GM19438 (cell line): ENCODE measurements at regions not wholly inside any gene's neighbourhood (a gene's known extent, or its start where the extent isn't known, plus 50 kb on each side); places are given as distances from the start of the nearest gene placed in this dataset.

Experiments used
- ATAC-seq: cut with Tn5 transposase; IDR thresholded peaks from one replicate; pipeline ENCODE4 v1.9.1; 2021; ENCODE audit warnings: low read depth; ENCODE audit not compliant: unreplicated experiment

GRCh38 chr20:24773168-24773567 is 175.9 kb upstream of the CST7 start:
- no peak for ATAC-seq

GRCh38 chr20:24773751-24774201 is 175.3 kb upstream of the CST7 start:
- ATAC-seq: no peak

GRCh38 chr20:24775966-24776365 is 173.1 kb upstream of the CST7 start:
- ATAC-seq: no peak

GRCh38 chr20:24776755-24777271 is 172.3 kb upstream of the CST7 start:
- no peak for ATAC-seq

GRCh38 chr20:24777746-24778145 is 171.3 kb upstream of the CST7 start:
- ATAC-seq: no peak

- no peak for ATAC-seq
Observed at GRCh38 chr20:24778585-24779031, 170.5 kb upstream of the CST7 start.

GRCh38 chr20:24779131-24779530 is 169.9 kb upstream of the CST7 start:
- ATAC-seq: no peak

GRCh38 chr20:24779946-24780345 is 169.1 kb upstream of the CST7 start:
- no peak for ATAC-seq

GRCh38 chr20:24780674-24781417 is 168.2 kb upstream of the CST7 start:
- no peak for ATAC-seq

- ATAC-seq: no peak
Observed at GRCh38 chr20:24781418-24781980, 167.6 kb upstream of the CST7 start.

- no peak for ATAC-seq
Observed at GRCh38 chr20:24782301-24782700, 166.8 kb upstream of the CST7 start.

- no peak for ATAC-seq
Observed at GRCh38 chr20:24782801-24783630, 166.1 kb upstream of the CST7 start.

- ATAC-seq: no peak
Observed at GRCh38 chr20:24783631-24784492, 165.2 kb upstream of the CST7 start.

- ATAC-seq: no peak
Observed at GRCh38 chr20:24784607-24785006, 164.5 kb upstream of the CST7 start.

- no peak for ATAC-seq
Observed at GRCh38 chr20:24785141-24786110, 163.6 kb upstream of the CST7 start.

GRCh38 chr20:24786111-24786495 is 163.0 kb upstream of the CST7 start:
- ATAC-seq: no peak

GRCh38 chr20:24786646-24787045 is 162.4 kb upstream of the CST7 start:
- ATAC-seq: no peak

- no peak for ATAC-seq
Observed at GRCh38 chr20:24787071-24787470, 162.0 kb upstream of the CST7 start.

- ATAC-seq: no peak
Observed at GRCh38 chr20:24787621-24788020, 161.4 kb upstream of the CST7 start.
